ENCODE measurements at regions not wholly inside any gene's neighbourhood (a gene's known extent, or its start where the extent isn't known, plus 50 kb on each side); places are given as distances from the start of the nearest gene placed in this dataset.

DNA sequence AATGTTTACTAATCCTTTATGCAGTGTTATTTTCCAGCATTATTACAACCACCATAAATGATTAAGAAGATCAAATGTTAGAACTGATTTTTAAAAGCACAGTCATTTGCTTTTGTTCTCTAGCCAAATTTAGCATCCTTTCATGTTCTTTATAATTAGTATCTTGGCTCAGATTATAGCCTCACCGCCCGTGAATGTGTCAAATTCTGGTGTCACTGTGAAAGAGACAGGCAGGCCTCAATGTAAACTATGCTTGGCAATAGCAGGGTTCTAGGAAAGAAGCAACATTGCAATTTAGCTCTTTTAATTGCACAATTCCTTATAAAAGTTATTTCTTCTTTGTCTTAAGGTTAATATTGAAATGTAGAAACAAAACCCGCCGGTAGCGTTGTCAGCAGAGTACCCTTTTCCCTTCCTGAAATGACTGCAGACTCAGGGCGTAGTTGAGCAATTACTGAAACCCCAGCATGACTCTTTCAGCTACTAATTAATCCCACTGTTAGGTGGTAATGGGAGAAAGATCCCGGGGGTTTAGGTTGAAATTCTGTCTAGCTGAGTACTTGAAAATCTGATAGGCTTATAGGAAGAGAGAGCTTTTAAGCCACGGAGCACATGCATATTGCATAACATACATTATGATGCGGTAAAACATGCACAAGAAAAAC lies 1600.5 kb upstream of the SEL1L start:
- DNase-seq (ENCODE audit: extremely low spot score, unreplicated experiment): no peak
- Mint-ChIP-seq H3K27me3 (ENCODE audit: unreplicated experiment) (peaks cover 20% of the 10 kb centered on the region), H3K4me1 (ENCODE audit: unreplicated experiment) (no peaks in the 10 kb centered on the region), H3K4me3 (ENCODE audit: unreplicated experiment) (no peak overlapping the region), H3K27ac (ENCODE audit: unreplicated experiment) (no peak overlapping the region), H3K9me3 (ENCODE audit: unreplicated experiment) (no peaks in the 10 kb centered on the region), H3K36me3 (ENCODE audit: unreplicated experiment) (no peaks in the 10 kb centered on the region)
- TF ChIP-seq, protein P1, sequence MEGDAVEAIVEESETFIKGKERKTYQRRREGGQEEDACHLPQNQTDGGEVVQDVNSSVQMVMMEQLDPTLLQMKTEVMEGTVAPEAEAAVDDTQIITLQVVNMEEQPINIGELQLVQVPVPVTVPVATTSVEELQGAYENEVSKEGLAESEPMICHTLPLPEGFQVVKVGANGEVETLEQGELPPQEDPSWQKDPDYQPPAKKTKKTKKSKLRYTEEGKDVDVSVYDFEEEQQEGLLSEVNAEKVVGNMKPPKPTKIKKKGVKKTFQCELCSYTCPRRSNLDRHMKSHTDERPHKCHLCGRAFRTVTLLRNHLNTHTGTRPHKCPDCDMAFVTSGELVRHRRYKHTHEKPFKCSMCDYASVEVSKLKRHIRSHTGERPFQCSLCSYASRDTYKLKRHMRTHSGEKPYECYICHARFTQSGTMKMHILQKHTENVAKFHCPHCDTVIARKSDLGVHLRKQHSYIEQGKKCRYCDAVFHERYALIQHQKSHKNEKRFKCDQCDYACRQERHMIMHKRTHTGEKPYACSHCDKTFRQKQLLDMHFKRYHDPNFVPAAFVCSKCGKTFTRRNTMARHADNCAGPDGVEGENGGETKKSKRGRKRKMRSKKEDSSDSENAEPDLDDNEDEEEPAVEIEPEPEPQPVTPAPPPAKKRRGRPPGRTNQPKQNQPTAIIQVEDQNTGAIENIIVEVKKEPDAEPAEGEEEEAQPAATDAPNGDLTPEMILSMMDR (IDR thresholded peaks at IDR 0.05): no peak

DNA sequence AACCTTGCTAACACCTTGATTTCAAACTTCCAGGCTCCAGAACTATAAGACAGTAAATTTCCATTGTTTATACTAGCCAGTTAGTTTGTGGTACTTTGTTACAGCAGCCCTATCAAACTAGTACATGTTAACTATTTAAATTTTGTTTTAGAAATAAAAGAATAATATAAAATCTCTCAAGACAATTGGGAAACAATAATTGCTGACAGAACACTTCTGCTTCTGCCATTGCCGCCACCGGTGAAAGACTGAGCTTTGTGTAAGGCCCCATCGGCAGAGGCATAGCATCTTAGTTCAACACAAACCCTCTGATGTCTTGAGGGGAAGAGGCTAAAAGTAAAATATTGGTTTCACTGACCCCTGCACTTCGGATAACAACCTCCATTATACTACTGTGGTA lies 1607.1 kb upstream of the SEL1L start:
- no peaks in the 10 kb centered on the region for H3K4me1 Mint-ChIP-seq (ENCODE audit: unreplicated experiment)
- H3K27me3 Mint-ChIP-seq (ENCODE audit: unreplicated experiment): peaks cover under 1% of the 10 kb centered on the region
- H3K36me3 Mint-ChIP-seq (ENCODE audit: unreplicated experiment): no peaks in the 10 kb centered on the region
- peaks cover 4% of the 10 kb centered on the region for H3K9me3 Mint-ChIP-seq (ENCODE audit: unreplicated experiment)
- TF ChIP-seq, protein P1 (IDR thresholded peaks at IDR 0.05): no peak
- no peak for DNase-seq (ENCODE audit: extremely low spot score, unreplicated experiment)
- no peak overlapping the region for H3K4me3 Mint-ChIP-seq (ENCODE audit: unreplicated experiment)
- H3K27ac Mint-ChIP-seq (ENCODE audit: unreplicated experiment): no peak overlapping the region

DNA sequence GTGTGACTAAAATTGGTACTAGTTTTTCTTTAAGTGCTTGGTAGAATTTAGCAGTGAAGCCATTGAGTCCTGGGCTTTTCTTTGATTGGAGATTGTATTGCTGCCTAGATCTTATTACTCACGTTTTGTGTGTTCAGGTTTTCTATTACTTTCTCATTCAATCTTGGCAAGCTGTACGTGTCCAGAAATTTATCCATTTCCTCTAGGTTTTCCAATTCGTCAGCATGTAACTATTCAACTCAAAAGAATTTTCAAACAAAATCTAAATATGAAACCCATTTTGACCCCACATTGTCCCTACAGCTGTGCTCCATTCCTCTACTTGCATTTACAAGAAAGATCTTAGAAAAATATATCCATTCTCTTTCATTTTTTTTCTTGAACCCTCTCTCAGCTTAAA lies 1613.4 kb upstream of the SEL1L start:
- no peaks in the 10 kb centered on the region for H3K27me3 Mint-ChIP-seq (ENCODE audit: unreplicated experiment)
- TF ChIP-seq, protein P1 (IDR thresholded peaks at IDR 0.05): no peak
- H3K4me1 Mint-ChIP-seq (ENCODE audit: unreplicated experiment): no peaks in the 10 kb centered on the region
- H3K36me3 Mint-ChIP-seq (ENCODE audit: unreplicated experiment): no peaks in the 10 kb centered on the region
- H3K4me3 Mint-ChIP-seq (ENCODE audit: unreplicated experiment): no peak overlapping the region
- peaks cover 4% of the 10 kb centered on the region for H3K9me3 Mint-ChIP-seq (ENCODE audit: unreplicated experiment)
- no peak overlapping the region for H3K27ac Mint-ChIP-seq (ENCODE audit: unreplicated experiment)
- no peak for DNase-seq (ENCODE audit: extremely low spot score, unreplicated experiment)

DNA sequence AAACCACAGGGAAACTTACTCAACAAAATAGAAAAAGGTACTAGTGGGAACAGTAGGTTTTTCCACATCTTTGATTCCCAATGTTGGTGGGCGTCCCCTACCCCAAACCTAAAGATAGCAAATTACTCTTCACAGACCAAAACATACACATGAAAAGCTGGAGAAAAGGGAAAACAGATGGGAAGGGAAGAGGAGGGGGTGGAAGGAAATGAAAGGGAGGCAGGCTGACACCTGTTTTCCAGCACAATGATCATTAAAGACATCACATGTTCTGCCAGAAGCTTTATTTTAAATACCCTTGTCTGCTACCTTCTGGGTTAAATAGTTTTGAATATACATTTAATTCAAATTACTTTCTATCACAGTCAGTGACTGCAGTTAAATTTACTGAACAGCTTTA lies 1617.9 kb upstream of the SEL1L start:
- H3K36me3 Mint-ChIP-seq (ENCODE audit: unreplicated experiment): no peaks in the 10 kb centered on the region
- no peaks in the 10 kb centered on the region for H3K4me1 Mint-ChIP-seq (ENCODE audit: unreplicated experiment)
- H3K27ac Mint-ChIP-seq (ENCODE audit: unreplicated experiment): no peak overlapping the region
- H3K9me3 Mint-ChIP-seq (ENCODE audit: unreplicated experiment): no peaks in the 10 kb centered on the region
- no peak for DNase-seq (ENCODE audit: extremely low spot score, unreplicated experiment)
- TF ChIP-seq, protein P1 (IDR thresholded peaks at IDR 0.05): no peak
- no peaks in the 10 kb centered on the region for H3K27me3 Mint-ChIP-seq (ENCODE audit: unreplicated experiment)
- no peak overlapping the region for H3K4me3 Mint-ChIP-seq (ENCODE audit: unreplicated experiment)

DNA sequence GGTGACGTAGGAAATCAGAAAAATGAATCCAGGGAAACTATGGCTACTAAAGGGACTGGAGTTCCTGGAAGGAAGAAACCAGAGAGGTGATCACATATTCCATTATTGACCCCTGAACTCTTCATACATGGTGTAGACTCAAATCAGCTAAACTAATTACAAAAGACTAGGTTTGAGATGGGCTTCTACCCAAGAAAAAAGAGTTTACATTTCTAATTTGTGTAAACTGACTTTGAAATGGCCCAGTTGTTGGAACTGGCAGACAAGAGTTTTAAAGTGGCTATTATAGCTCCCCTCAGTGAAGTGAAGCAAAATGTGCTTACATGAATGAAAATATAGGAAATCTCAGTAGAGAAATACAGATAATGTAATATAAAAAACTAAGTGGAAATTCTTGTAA lies 1619.4 kb upstream of the SEL1L start:
- H3K9me3 Mint-ChIP-seq (ENCODE audit: unreplicated experiment): no peaks in the 10 kb centered on the region
- H3K27me3 Mint-ChIP-seq (ENCODE audit: unreplicated experiment): no peaks in the 10 kb centered on the region
- no peak overlapping the region for H3K27ac Mint-ChIP-seq (ENCODE audit: unreplicated experiment)
- TF ChIP-seq, protein P1 (IDR thresholded peaks at IDR 0.05): no peak
- H3K4me3 Mint-ChIP-seq (ENCODE audit: unreplicated experiment): no peak overlapping the region
- H3K36me3 Mint-ChIP-seq (ENCODE audit: unreplicated experiment): no peaks in the 10 kb centered on the region
- H3K4me1 Mint-ChIP-seq (ENCODE audit: unreplicated experiment): no peaks in the 10 kb centered on the region
- DNase-seq (ENCODE audit: extremely low spot score, unreplicated experiment): no peak

All from osteocyte (in vitro differentiated cells).